HCT116 (cell line): ENCODE measurements at regions not wholly inside any gene's neighbourhood (a gene's known extent, or its start where the extent isn't known, plus 50 kb on each side); places are given as distances from the start of the nearest gene placed in this dataset.

Source experiments
- ATAC-seq: fragments of 200-7000 bp; cut with Tn5 transposase; 2 replicates; pipeline ENCODE4 v1.9.1; 2020; ENCODE audit warnings: mild to moderate bottlenecking, moderate library complexity
- BruUV-seq: library from RNA; stranded (reverse); fragments of 400-500 nt; replicated peaks from 2 replicates; lab custom pipeline; 2021; lab: Mats Ljungman, UMichigan
- CTCF ChIA-PET: fragments of 300-600 bp; sonication (Branson Sonifier 250); formaldehyde crosslinking; loops from one replicate; lab custom pipeline; 2021; ENCODE audit warnings: antibody characterized with exemption; lab: Charles Lee
- POLR2A ChIA-PET: fragments of 300-600, 350-600 bp; sonication (Branson Sonifier 250); formaldehyde crosslinking; loops from one replicate; lab custom pipeline; 2021; ENCODE audit warnings: antibody characterized with exemption; lab: Charles Lee
- RAD21 ChIA-PET, 2 experiments: fragments of 300-600 bp; sonication (Branson Sonifier 250); formaldehyde crosslinking; loops; one replicate each; lab custom pipeline; 2023; ENCODE audit warnings: low total read pairs in 2 of 2; ENCODE audit not compliant: uncharacterized antibody in 2 of 2, unreplicated experiment in 2 of 2, low non-redundant PET in 1 of 2; lab: Charles Lee
- DNase-seq: peaks from one replicate; pipeline ENCODE4 v3.0.0-alpha.2; 2010; ENCODE audit warnings: low read depth, low spot score
- H2AFZ ChIP-seq: fragments of 200-600 bp; shearing (Covaris generic), sonication (generic); 2 replicates; pipeline ENCODE4 v1.6.1; 2017; ENCODE audit warnings: low read depth, mixed run types, mixed read lengths, antibody characterized with exemption, low read length; ENCODE audit not compliant: poor library complexity, severe bottlenecking
- H3K27ac ChIP-seq: 2 replicates; pipeline ENCODE4 v1.5.1; 2012; ENCODE audit warnings: low read depth, low read length
- H3K27me3 ChIP-seq: fragments of 200-600 bp; sonication (generic); 2 replicates; pipeline ENCODE4 v1.6.1; 2016; ENCODE audit warnings: mixed run types, low read length, mixed read lengths; ENCODE audit not compliant: insufficient read depth
- H3K36me3 ChIP-seq, 2 experiments: fragments of 200-500 bp in 1 of 2; fragments of 200-600 bp in 1 of 2; sonication (Bioruptor generic) in 1 of 2; sonication (generic) in 1 of 2; 2 replicates each; pipeline versions ENCODE4 v1.5.1 to v1.6.1; 2014 to 2016; ENCODE audit warnings: low read length in 2 of 2, inconsistent platforms in 1 of 2, mixed read lengths in 1 of 2, mixed run types in 1 of 2; ENCODE audit not compliant: insufficient read depth in 2 of 2, control insufficient read depth in 1 of 2
- H3K4me1 ChIP-seq, 2 experiments: fragments of 200-600 bp in 1 of 2; sonication (generic) in 1 of 2; 2 replicates each; pipeline versions ENCODE4 v1.5.1 to v1.6.1; 2012 to 2017; ENCODE audit warnings: low read length in 2 of 2, inconsistent platforms in 1 of 2, mild to moderate bottlenecking in 1 of 2, mixed read lengths in 1 of 2, mixed run types in 1 of 2, moderate library complexity in 1 of 2; ENCODE audit not compliant: insufficient read depth in 2 of 2, control insufficient read depth in 1 of 2
- H3K4me2 ChIP-seq: fragments of 200-600 bp; sonication (generic); 2 replicates; pipeline ENCODE4 v1.6.1; 2017; ENCODE audit warnings: mixed run types, low read length, mixed read lengths
- H3K4me3 ChIP-seq, 2 experiments: fragments of 200-600 bp in 1 of 2; sonication (generic) in 1 of 2; replicated peaks in 1 of 2; 2 replicates each; pipeline ENCODE4 v1.5.1; 2011 to 2016; ENCODE audit warnings: low read length in 2 of 2, control low read depth in 1 of 2, low read depth in 1 of 2, mild to moderate bottlenecking in 1 of 2, mixed read lengths in 1 of 2, mixed run types in 1 of 2
- H3K79me2 ChIP-seq: fragments of 200-600 bp; sonication (generic); 2 replicates; pipeline ENCODE4 v1.6.1; 2017; ENCODE audit warnings: mild to moderate bottlenecking, mixed run types, low read length, moderate library complexity, mixed read lengths; ENCODE audit not compliant: insufficient read depth
- H3K9ac ChIP-seq: fragments of 200-600 bp; sonication (generic); 2 replicates; pipeline ENCODE4 v1.6.1; 2016; ENCODE audit warnings: low read length, mixed read lengths
- H3K9me2 ChIP-seq: fragments of 200-600 bp; sonication (generic), shearing (Covaris generic); 2 replicates; pipeline ENCODE4 v1.6.1; 2017; ENCODE audit warnings: mixed run types, mild to moderate bottlenecking, moderate library complexity; ENCODE audit not compliant: insufficient read depth
- H3K9me3 ChIP-seq, 2 experiments: fragments of 200-500 bp in 1 of 2; fragments of 200-600 bp in 1 of 2; sonication (Bioruptor generic) in 1 of 2; sonication (generic) in 1 of 2; 2 replicates each; pipeline ENCODE4 v1.6.1; 2014 to 2017; ENCODE audit warnings: low read length in 2 of 2, mixed read lengths in 2 of 2, inconsistent platforms in 1 of 2, low read depth in 1 of 2, mild to moderate bottlenecking in 1 of 2, mixed run types in 1 of 2, moderate library complexity in 1 of 2; ENCODE audit not compliant: control insufficient read depth in 1 of 2, insufficient read depth in 1 of 2
- H4K20me1 ChIP-seq: fragments of 200-600 bp; sonication (generic), shearing (Covaris generic); 2 replicates; pipeline ENCODE4 v1.6.1; 2017; ENCODE audit warnings: mixed run types, mild to moderate bottlenecking, moderate library complexity; ENCODE audit not compliant: insufficient read depth
- CEBPB ChIP-seq: IDR thresholded peaks from 2 replicates; pipeline ENCODE4 v1.6.1; 2012; ENCODE audit warnings: low read depth
- EGR1 ChIP-seq: IDR thresholded peaks from 2 replicates; pipeline ENCODE4 v1.6.1; 2012; ENCODE audit warnings: low read depth
- EZH2 ChIP-seq: fragments of 200-600 bp; sonication (generic); IDR thresholded peaks from 2 replicates; pipeline ENCODE4 v1.6.1; 2017; ENCODE audit warnings: antibody characterized with exemption, mixed run types
- FOSL1 ChIP-seq: IDR thresholded peaks from 2 replicates; pipeline ENCODE4 v1.6.1; 2012; ENCODE audit warnings: low read depth
- JUND ChIP-seq: IDR thresholded peaks from 2 replicates; pipeline ENCODE4 v1.6.1; 2012
- POLR2A ChIP-seq: IDR thresholded peaks from 2 replicates; pipeline ENCODE4 v1.7.0; 2011; ENCODE audit warnings: borderline replicate concordance; ENCODE audit not compliant: insufficient read depth, insufficient read length; ENCODE audit errors: extremely low read depth
- POLR2AphosphoS5 ChIP-seq: IDR thresholded peaks from 2 replicates; pipeline ENCODE4 v1.6.1; 2011; ENCODE audit warnings: mild to moderate bottlenecking, low read depth, low read length, moderate library complexity
- SP1 ChIP-seq: IDR thresholded peaks from 2 replicates; pipeline ENCODE4 v1.6.1; 2012; ENCODE audit warnings: low read depth
- SRF ChIP-seq: IDR thresholded peaks from 2 replicates; pipeline ENCODE4 v1.6.1; 2012; ENCODE audit warnings: low read depth
- YY1 ChIP-seq: IDR thresholded peaks from 2 replicates; pipeline ENCODE4 v1.6.1; 2011; ENCODE audit warnings: low read length, low read depth, moderate library complexity, mild to moderate bottlenecking; ENCODE audit not compliant: insufficient replicate concordance; ENCODE audit errors: extremely low read depth
- ZFX ChIP-seq: fragments of 450-650 bp; IDR thresholded peaks from 2 replicates; pipeline ENCODE4 v1.6.1; 2017
- ZNF274 ChIP-seq: fragments of 200-500 bp; sonication (Bioruptor generic); IDR thresholded peaks from 2 replicates; pipeline ENCODE4 v1.6.1; 2014; ENCODE audit warnings: mild to moderate bottlenecking, low read depth, low read length, inconsistent platforms
- intact Hi-C: fragments of 100-400 bp; cut with micrococcal nuclease; formaldehyde crosslinking; loops from 2 replicates; pipeline ENCODE4 v1.10.0; 2022
- TF ChIP-seq, protein P1 (sequence below): IDR thresholded peaks from 2 replicates; pipeline ENCODE4 v1.6.1; 2012
- TF ChIP-seq, protein P2 (sequence below): IDR thresholded peaks from 2 replicates; pipeline ENCODE4 v1.6.1; 2012
- TF ChIP-seq, protein P3 (sequence below): IDR thresholded peaks from 2 replicates; pipeline ENCODE4 v1.6.1; 2011; ENCODE audit warnings: mild to moderate bottlenecking, low read length, moderate library complexity; ENCODE audit not compliant: insufficient replicate concordance; ENCODE audit errors: extremely low read depth
- TF ChIP-seq, protein P4 (sequence below): IDR thresholded peaks from 2 replicates; pipeline ENCODE4 v1.6.1; 2012; ENCODE audit warnings: low read depth

DNA sequence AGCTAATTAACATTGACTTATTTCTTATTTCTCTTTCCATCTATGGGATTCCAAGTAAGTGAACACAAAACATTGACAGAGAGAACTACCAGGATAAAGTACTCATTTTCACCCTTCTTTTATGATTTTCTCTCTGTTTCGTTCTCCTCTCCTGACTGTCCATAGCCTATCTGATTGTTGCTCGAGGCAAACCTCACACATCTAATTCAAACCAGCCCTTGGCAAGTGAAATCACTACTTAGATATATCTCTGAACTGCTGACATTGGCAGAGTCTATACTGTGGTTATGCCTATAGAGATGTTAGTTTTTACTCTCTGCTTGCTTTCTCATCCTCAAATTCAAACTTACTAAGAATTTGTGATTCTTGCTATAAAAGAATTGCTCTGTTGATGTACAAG is 248.8 kb downstream of the ISL1 start:
- intact Hi-C loops: no loop called here
- Histone ChIP-seq H3K4me1 (no peaks in the 10 kb centered on the region), H3K79me2 (no peaks in the 10 kb centered on the region), H3K9me2 (no peaks in the 10 kb centered on the region), H3K36me3 (no peaks in the 10 kb centered on the region), H3K4me3 (no peak overlapping the region), H2AFZ (no peak overlapping the region), H3K4me2 (no peak overlapping the region), H4K20me1 (no peaks in the 10 kb centered on the region), H3K27ac (no peak overlapping the region), H3K9me3 (peaks cover 0 to 6% of the 10 kb centered on the region in 2 experiments; a peak in 2 of 4 replicates), H3K27me3 (no peaks in the 10 kb centered on the region), H3K9ac (no peak overlapping the region)
- ChIA-PET CTCF (no interaction called here), POLR2A (no interaction called here), RAD21 (no interaction called here)
- TF ChIP-seq ZNF274 (no peak), POLR2A (no peak), EGR1 (no peak), POLR2AphosphoS5 (no peak)
- TF ChIP-seq, protein P1, sequence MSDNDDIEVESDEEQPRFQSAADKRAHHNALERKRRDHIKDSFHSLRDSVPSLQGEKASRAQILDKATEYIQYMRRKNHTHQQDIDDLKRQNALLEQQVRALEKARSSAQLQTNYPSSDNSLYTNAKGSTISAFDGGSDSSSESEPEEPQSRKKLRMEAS: no peak
- TF ChIP-seq, protein P2, sequence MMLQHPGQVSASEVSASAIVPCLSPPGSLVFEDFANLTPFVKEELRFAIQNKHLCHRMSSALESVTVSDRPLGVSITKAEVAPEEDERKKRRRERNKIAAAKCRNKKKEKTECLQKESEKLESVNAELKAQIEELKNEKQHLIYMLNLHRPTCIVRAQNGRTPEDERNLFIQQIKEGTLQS: no peak
- TF ChIP-seq, protein P3, sequence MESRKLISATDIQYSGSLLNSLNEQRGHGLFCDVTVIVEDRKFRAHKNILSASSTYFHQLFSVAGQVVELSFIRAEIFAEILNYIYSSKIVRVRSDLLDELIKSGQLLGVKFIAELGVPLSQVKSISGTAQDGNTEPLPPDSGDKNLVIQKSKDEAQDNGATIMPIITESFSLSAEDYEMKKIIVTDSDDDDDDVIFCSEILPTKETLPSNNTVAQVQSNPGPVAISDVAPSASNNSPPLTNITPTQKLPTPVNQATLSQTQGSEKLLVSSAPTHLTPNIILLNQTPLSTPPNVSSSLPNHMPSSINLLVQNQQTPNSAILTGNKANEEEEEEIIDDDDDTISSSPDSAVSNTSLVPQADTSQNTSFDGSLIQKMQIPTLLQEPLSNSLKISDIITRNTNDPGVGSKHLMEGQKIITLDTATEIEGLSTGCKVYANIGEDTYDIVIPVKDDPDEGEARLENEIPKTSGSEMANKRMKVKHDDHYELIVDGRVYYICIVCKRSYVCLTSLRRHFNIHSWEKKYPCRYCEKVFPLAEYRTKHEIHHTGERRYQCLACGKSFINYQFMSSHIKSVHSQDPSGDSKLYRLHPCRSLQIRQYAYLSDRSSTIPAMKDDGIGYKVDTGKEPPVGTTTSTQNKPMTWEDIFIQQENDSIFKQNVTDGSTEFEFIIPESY: no peak
- ATAC-seq: no peak
- DNase-seq: no peak
- no TSS peak for BruUV-seq

DNA sequence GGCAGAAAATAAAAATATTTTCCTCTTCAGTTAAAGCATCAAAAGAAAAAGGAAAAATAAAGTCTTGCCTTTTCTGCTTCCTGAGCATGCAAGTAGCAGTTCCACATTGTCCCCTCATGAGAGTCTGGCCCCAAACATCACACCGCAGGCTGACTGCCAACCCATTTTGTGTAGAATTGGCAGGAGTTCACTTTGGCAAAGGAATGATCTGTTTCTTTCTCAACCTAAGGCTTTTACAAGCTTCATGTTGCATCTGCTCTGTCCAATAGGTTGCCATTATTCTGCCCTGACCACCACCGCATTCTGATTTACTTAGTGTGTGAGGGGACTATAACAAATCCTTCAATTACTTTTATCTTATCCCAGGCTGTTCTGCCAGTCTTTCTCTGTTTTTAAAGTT is 249.5 kb downstream of the ISL1 start:
- POLR2A ChIA-PET: no interaction called here
- TF ChIP-seq POLR2AphosphoS5: no peak
- TF ChIP-seq ZNF274: no peak
- no peak for TF ChIP-seq FOSL1
- no peak for TF ChIP-seq SRF
- no peak for TF ChIP-seq ZFX
- no peak for TF ChIP-seq JUND
- no peak for TF ChIP-seq SP1
- TF ChIP-seq, protein P4, sequence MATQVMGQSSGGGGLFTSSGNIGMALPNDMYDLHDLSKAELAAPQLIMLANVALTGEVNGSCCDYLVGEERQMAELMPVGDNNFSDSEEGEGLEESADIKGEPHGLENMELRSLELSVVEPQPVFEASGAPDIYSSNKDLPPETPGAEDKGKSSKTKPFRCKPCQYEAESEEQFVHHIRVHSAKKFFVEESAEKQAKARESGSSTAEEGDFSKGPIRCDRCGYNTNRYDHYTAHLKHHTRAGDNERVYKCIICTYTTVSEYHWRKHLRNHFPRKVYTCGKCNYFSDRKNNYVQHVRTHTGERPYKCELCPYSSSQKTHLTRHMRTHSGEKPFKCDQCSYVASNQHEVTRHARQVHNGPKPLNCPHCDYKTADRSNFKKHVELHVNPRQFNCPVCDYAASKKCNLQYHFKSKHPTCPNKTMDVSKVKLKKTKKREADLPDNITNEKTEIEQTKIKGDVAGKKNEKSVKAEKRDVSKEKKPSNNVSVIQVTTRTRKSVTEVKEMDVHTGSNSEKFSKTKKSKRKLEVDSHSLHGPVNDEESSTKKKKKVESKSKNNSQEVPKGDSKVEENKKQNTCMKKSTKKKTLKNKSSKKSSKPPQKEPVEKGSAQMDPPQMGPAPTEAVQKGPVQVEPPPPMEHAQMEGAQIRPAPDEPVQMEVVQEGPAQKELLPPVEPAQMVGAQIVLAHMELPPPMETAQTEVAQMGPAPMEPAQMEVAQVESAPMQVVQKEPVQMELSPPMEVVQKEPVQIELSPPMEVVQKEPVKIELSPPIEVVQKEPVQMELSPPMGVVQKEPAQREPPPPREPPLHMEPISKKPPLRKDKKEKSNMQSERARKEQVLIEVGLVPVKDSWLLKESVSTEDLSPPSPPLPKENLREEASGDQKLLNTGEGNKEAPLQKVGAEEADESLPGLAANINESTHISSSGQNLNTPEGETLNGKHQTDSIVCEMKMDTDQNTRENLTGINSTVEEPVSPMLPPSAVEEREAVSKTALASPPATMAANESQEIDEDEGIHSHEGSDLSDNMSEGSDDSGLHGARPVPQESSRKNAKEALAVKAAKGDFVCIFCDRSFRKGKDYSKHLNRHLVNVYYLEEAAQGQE: no peak
- no peak for TF ChIP-seq CEBPB
- TF ChIP-seq YY1: no peak
- TF ChIP-seq EZH2: no peak

More for the DNA sequence above, 249.5 kb downstream of the ISL1 start:
- no peak overlapping the region for H3K4me3 ChIP-seq
- peaks cover 0 to 6% of the 10 kb centered on the region in 2 experiments; a peak in 2 of 4 replicates for H3K9me3 ChIP-seq
- no TSS peak for BruUV-seq
- no peak overlapping the region for H3K9ac ChIP-seq
- ChIA-PET CTCF (no interaction called here), RAD21 (no interaction called here)
- no peaks in the 10 kb centered on the region for H3K27me3 ChIP-seq
- H3K4me2 ChIP-seq: no peak overlapping the region
- H4K20me1 ChIP-seq: no peaks in the 10 kb centered on the region
- DNase-seq: no peak
- H3K36me3 ChIP-seq: no peaks in the 10 kb centered on the region
- H2AFZ ChIP-seq: no peak overlapping the region
- H3K4me1 ChIP-seq: no peaks in the 10 kb centered on the region
- H3K79me2 ChIP-seq: no peaks in the 10 kb centered on the region
- intact Hi-C loops: no loop called here
- no peaks in the 10 kb centered on the region for H3K9me2 ChIP-seq
- no peak for ATAC-seq
- H3K27ac ChIP-seq: no peak overlapping the region
